Stimulated activated CD4-positive, alpha-beta T cell treated with anti-CD3 and anti-CD28 coated beads, Interleukin-15, amount 100 ng/mL, for 1 hour (primary cell): ENCODE measurements at regions not wholly inside any gene's neighbourhood (a gene's known extent, or its start where the extent isn't known, plus 50 kb on each side); places are given as distances from the start of the nearest gene placed in this dataset.

ENCODE experiments used
- DNase-seq, 2 donors: peaks; one replicate each; pipeline ENCODE4 v3.0.0-alpha.2; 2020; ENCODE audit warnings: low read depth in 1 of 2, low spot score in 1 of 2

GRCh38 chr14:34138175-34138574, 187.3 kb upstream of the EGLN3 start:
- DNase-seq = no peak

- DNase-seq = no peak
Measured at GRCh38 chr14:34137001-34137745, 186.3 kb upstream of the EGLN3 start.

GRCh38 chr14:34135492-34135891, 184.6 kb upstream of the EGLN3 start:
- DNase-seq = no peak

- no peak for DNase-seq
Measured at GRCh38 chr14:34134484-34134883, 183.6 kb upstream of the EGLN3 start.

- DNase-seq = no peak
Measured at GRCh38 chr14:34129927-34130552, 179.2 kb upstream of the EGLN3 start.

- DNase-seq = no peak
Measured at GRCh38 chr14:34128665-34129064, 177.8 kb upstream of the EGLN3 start.

- DNase-seq = no peak
Measured at GRCh38 chr14:34126586-34126985, 175.7 kb upstream of the EGLN3 start.

GRCh38 chr14:34124585-34124984, 173.7 kb upstream of the EGLN3 start:
- no peak for DNase-seq

GRCh38 chr14:34122650-34123049, 171.8 kb upstream of the EGLN3 start:
- no peak for DNase-seq

- no peak for DNase-seq
Measured at GRCh38 chr14:34122081-34122480, 171.2 kb upstream of the EGLN3 start.

- no peak for DNase-seq
Measured at GRCh38 chr14:34120185-34120977, 169.5 kb upstream of the EGLN3 start.

GRCh38 chr14:34119107-34119858, 168.4 kb upstream of the EGLN3 start:
- no peak for DNase-seq

- no peak for DNase-seq
Measured at GRCh38 chr14:34113991-34114390, 163.1 kb upstream of the EGLN3 start.

GRCh38 chr14:34113005-34113511, 162.2 kb upstream of the EGLN3 start:
- DNase-seq = no peak

GRCh38 chr14:34111953-34112352, 161.1 kb upstream of the EGLN3 start:
- no peak for DNase-seq

GRCh38 chr14:34111505-34111904, 160.6 kb upstream of the EGLN3 start:
- no peak for DNase-seq

- DNase-seq = no peak
Measured at GRCh38 chr14:34110531-34110930, 159.7 kb upstream of the EGLN3 start.

GRCh38 chr14:34107441-34107840, 156.6 kb upstream of the EGLN3 start:
- no peak for DNase-seq

- no peak for DNase-seq
Measured at GRCh38 chr14:34106310-34106709, 155.4 kb upstream of the EGLN3 start.

GRCh38 chr14:34104489-34105397, 153.9 kb upstream of the EGLN3 start:
- DNase-seq = no peak
